ENCODE measurements at regions not wholly inside any gene's neighbourhood (a gene's known extent, or its start where the extent isn't known, plus 50 kb on each side); places are given as distances from the start of the nearest gene placed in this dataset.

GRCh38 chr13:85236413-85236812 is 562.8 kb downstream of the SLITRK6 start:
- no peaks in the 10 kb centered on the region for H3K36me3 ChIP-seq (ENCODE audit: control insufficient read depth, insufficient read depth, low read length)
- TF ChIP-seq MXI1 (IDR thresholded peaks at IDR 0.05; ENCODE audit: borderline replicate concordance, low read depth, low read length) (no peak), FOS (IDR thresholded peaks at IDR 0.05; ENCODE audit: low read depth, low read length) (peak; percentile 27; the same call in 1 of the 2 replicates)
- no peak overlapping the region for H2BK120ac ChIP-seq (ENCODE audit: low read depth, low read length)
- no peak overlapping the region for H3K27ac ChIP-seq (ENCODE audit: insufficient read depth, low read length)
- no peak overlapping the region for H2BK20ac ChIP-seq (ENCODE audit: low read depth, low read length)
- H3K56ac ChIP-seq (ENCODE audit: extremely low read depth, insufficient read depth, low read length): no peak overlapping the region
- no peak overlapping the region for H4K91ac ChIP-seq (ENCODE audit: insufficient read depth, low read depth, low read length)
- no peak overlapping the region for H3K18ac ChIP-seq (ENCODE audit: low read depth, low read length)
- H3K9ac ChIP-seq (ENCODE audit: low read depth, low read length): no peak overlapping the region
- WGBS, 2 experiments (ENCODE audit: extremely low coverage in 2 of 2, insufficient read length in 1 of 2): no CpG with 5 or more reads among the region's 1 CpG
- ChIA-PET CTCF (no interaction called here), POLR2A (ENCODE audit: unreplicated experiment) (no interaction called here)
- in situ Hi-C loops (cut with MboI; ENCODE audit: low sequenced_read_pairs) (no loop called here), dilution Hi-C loops (cut with HindIII; ENCODE audit: low sequenced_read_pairs, unreplicated experiment) (no loop called here), intact Hi-C loops (cut with micrococcal nuclease) (no loop called here)
- H3K23ac ChIP-seq (ENCODE audit: low read depth, low read length): no peak overlapping the region
- no TSS peak for BruUV-seq (replicated peaks)
- no peaks in the 10 kb centered on the region for H3K9me1 ChIP-seq (ENCODE audit: insufficient read depth, low read length)
- no peaks in the 10 kb centered on the region for H3K79me1 ChIP-seq (ENCODE audit: low read depth in 1 of 2, low read length in 2 of 2)
- H3K4ac ChIP-seq (ENCODE audit: low read depth, low read length): no peak overlapping the region
- no peak overlapping the region for H2AK9ac ChIP-seq (replicated peaks; ENCODE audit: low read depth, low read length, poor library complexity)
- no peak overlapping the region for H3K14ac ChIP-seq (replicated peaks; ENCODE audit: low read depth, low read length)
- no peak overlapping the region for H2AK5ac ChIP-seq (ENCODE audit: low read depth, low read length)
- no peak overlapping the region for H4K5ac ChIP-seq (ENCODE audit: low read depth, low read length)
- no peak overlapping the region for H3K4me2 ChIP-seq (ENCODE audit: low read depth, low read length)
- no peaks in the 10 kb centered on the region for H3K4me1 ChIP-seq (ENCODE audit: control insufficient read depth, insufficient read depth, low read length)
- H4K8ac ChIP-seq (ENCODE audit: low read depth in 2 of 2, low read length in 2 of 2): no peak overlapping the region
- H3K9me3 ChIP-seq (ENCODE audit: control insufficient read depth, insufficient read depth, low read length): no peaks in the 10 kb centered on the region
- no peaks in the 10 kb centered on the region for H4K20me1 ChIP-seq (ENCODE audit: insufficient read depth, low read length)
- no peak overlapping the region for H2BK5ac ChIP-seq (ENCODE audit: low read depth, low read length, poor library complexity, severe bottlenecking)
- no peaks in the 10 kb centered on the region for H3K27me3 ChIP-seq (ENCODE audit: control insufficient read depth, insufficient read depth, low read length)
- no peak overlapping the region for H3K4me3 ChIP-seq (ENCODE audit: insufficient read depth, low read depth, low read length)
- peak; percentile 54 for DNase-seq
- ATAC-seq (ENCODE audit: low read depth): no peak
- H2AFZ ChIP-seq (replicated peaks; ENCODE audit: low read length, poor library complexity): no peak overlapping the region
- no peak overlapping the region for H2BK15ac ChIP-seq (ENCODE audit: low read depth, low read length)

Measured in IMR-90 (cell line).